NCI-H1105 treated with DMSO at 0.1 percent for 48 hours (cell line): ENCODE measurements at regions not wholly inside any gene's neighbourhood (a gene's known extent, or its start where the extent isn't known, plus 50 kb on each side); places are given as distances from the start of the nearest gene placed in this dataset.

Source experiments
- DNase-seq: peaks from one replicate; lab custom pipeline; 2025; lab: John Stamatoyannopoulos, UW

GRCh38 chr14:86897704-86898513, 1095.1 kb downstream of the GALC start:
- DNase-seq = no peak

DNA sequence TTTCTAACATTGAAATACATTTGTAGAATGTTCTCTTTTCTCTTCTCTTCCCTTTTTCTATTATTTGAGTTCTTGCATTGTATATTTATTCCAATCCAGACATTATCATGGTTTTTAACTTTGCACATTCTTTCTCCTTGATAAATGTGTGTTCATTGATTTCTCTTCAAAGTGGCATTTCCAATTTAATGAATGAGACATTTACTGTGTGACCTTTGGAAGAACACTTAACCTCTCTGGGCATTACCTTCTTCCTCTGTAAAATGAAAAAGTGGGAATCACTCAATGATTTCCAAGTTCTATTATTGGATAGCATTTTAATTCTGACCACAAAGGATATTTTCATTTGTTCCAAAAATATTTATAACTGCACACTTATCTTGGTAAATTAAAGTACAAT, 1095.8 kb downstream of the GALC start:
- DNase-seq = no peak

DNA sequence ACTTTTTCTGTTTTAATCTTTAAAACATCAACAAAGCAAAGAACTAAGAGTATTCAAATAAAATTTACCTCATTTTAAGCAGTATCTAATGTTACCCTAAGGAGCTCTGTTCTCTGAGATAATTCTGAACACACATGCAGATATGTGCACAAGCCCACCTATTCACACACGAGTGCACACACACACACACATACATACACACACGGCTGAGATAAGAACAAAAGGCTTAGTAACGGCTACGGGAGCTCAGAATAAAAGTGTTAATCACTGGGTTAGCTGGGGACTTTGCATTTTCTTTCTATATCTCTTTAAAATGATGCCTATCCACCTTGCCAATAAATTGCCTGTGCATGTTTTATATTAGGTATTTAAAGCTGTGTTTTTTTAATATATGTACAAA, 1096.3 kb downstream of the GALC start:
- no peak for DNase-seq

DNA sequence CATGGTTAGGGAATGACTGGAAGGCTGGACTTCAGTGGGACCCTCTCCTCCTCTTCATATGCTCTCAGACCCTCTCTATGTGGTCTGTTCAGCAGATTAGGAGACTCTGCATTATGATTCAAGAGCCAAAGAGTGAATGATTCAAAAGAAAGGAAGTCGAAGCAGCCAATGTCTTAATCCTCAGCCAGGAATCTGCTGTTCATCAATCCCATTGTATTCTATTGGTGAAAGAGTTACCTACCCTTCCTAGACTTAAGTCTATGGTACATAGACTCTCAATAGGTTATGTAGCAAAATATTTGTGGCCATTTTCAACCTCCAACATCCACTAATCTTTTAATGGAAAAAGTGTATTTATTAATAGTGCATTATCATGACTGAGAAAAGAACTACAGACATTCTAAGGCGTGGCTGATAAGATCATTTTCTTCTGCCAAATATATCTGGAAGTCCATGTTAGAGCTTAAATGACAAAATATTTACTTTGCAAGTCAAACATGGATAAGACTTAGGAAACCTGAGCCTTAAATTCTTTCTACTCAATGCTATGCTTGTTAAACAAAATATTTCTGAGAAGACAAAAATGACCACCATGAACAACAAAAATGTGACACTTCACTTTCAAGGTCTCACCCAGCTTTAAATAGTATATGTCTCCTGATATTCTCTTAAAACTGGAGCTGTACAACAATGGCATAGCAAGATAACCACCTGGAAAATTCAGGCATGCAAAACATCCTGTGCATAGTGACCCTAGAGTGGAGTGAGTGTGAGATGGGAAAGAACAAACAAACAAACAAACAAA, 1100.6 kb downstream of the GALC start:
- DNase-seq = peak; percentile 19

DNA sequence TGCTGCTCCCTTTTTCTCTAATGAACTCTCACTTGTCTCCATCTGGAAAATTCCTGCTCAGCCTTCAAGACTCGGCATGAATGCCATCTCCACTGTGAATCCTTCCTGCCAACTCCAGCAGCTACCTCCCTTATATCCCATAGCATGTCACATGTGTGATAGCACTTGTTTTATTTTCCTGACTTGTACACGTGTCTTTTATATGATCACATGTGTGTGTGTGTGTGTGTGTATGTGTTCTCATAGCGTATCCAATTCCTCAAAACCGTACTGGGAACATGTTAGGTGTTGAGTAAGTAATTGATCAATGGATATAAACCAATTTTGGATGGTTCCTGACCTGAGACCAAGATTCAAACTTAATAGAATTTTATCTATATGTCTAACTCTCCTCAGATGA, 1107.7 kb downstream of the GALC start:
- no peak for DNase-seq

GRCh38 chr14:86884498-86884897, 1108.5 kb downstream of the GALC start:
- no peak for DNase-seq

GRCh38 chr14:86882818-86883217, 1110.2 kb downstream of the GALC start:
- DNase-seq = no peak

DNA sequence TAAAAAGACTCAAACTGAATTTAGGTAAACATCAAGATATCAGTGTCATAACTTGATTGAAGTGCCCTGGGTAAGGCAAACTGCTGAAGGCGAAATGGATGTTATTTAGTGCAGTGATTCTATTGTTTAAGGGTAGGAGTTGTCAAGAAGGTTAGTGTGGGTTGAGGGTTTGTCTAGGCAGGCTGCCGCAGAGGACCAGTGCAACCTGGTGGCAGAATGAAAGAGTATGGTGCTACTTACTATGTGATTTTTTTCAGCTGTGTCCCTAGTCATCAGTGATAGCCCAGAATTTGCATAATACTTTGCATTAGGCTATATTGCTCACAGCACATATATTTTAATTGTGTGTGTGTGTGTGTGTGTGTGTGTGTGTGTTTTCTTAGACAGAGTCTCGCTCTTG, 1127.0 kb downstream of the GALC start:
- no peak for DNase-seq

- no peak for DNase-seq
Observed at GRCh38 chr14:86858591-86858990, 1134.4 kb downstream of the GALC start.

DNA sequence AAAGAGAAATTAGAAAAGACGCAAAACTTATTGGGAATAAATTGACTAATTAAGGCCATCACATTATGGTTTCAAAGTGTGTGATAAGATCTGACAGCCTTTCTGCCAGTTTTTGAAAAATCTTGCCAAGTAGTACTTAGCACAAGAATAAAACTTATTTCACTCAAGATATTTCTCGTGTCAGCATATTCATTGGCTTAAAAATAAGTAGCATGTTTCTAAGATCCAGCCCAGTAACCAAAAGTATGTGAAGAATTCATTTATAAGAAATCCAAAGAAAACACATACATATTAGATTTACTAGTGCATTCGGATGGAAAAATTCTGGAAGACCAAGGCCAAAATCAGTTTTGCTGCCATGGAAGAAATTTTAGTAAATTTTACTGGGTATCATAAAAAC, 1135.0 kb downstream of the GALC start:
- no peak for DNase-seq

- DNase-seq = no peak
Observed at GRCh38 chr14:86852530-86852929, 1140.5 kb downstream of the GALC start.

- DNase-seq = no peak
Observed at GRCh38 chr14:86847140-86847539, 1145.8 kb downstream of the GALC start.

DNA sequence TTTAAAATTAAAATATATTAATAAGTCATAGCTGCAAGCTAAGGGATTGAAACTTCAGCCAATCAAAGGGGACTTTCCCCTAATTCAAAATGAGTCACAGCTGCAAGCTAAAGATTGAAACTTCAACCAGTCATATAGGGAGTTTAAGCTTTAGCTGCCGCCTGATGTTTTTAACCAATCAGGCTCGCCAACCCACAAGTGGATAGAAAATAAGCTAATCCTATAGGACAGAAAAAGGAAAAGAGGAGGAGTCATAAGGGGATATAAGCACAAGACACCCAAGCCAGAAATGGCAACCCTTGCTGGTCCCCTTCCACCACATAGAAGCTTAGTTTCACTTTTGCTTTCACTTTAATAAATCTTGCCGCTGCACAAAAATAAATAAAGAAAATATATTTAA, 1154.6 kb downstream of the GALC start:
- DNase-seq = no peak

DNA sequence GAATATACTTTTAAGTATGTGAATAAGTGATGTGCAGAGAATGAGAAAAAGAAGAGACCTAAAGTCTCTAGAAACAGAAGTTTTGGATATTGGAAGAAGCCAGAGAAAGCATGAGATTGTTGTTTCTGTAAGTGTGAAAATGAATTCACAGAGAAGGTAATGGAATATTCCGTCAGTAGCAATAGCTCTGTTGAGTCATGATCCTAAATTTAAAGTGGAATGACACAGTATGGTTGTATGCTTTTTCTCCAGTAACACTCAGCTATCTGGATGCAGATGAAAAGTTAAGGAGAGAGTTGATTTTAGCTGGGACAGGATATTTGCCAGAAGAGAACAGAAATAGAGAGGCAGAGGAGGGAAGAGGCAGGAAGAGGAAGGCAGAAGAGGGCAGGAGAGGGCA, 1166.3 kb downstream of the GALC start:
- no peak for DNase-seq

- DNase-seq = no peak
Observed at GRCh38 chr14:86824167-86824566, 1168.8 kb downstream of the GALC start.

GRCh38 chr14:86823581-86823980, 1169.4 kb downstream of the GALC start:
- no peak for DNase-seq

DNA sequence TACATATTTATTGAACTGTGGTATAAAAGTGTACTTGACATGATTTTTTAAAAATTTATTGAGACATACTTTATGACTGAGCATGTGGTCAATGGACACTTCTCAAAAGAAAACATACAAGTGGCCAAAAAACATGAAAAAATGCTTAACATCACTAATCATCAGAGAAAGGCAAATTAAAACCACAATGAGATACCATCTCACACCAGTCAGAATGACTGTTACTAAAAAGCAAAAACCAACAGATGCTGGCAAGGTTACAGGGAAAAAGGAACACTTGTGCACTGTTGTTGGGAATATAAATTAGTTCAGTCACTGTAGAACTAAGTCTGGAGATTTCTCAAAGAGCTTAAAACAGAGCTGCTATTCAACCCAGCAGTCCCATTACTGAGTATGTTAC, 1177.6 kb downstream of the GALC start:
- no peak for DNase-seq

GRCh38 chr14:86802726-86803125, 1190.3 kb downstream of the GALC start:
- no peak for DNase-seq

- DNase-seq = peak; percentile 73
Observed at GRCh38 chr14:86799244-86799647, 1193.7 kb downstream of the GALC start.

DNA sequence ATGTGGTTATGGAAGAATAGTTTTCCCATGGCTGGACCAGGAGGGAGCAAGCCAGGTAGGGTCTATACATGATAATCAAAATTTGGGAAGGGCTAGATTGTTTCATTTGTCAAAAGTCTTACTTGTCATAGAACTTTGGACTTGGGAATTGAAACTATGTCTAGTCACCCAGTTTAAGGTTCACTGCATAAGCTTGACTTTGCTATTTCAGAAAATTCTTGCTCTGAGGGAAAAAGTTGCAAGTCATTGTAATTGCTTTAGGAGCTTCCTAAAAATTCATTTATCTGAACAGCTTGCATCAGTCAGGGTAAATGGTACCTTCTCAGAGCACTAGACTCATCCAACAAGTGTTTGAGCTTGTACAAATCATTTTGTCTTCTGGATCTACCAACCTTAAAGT, 1194.7 kb downstream of the GALC start:
- no peak for DNase-seq

DNA sequence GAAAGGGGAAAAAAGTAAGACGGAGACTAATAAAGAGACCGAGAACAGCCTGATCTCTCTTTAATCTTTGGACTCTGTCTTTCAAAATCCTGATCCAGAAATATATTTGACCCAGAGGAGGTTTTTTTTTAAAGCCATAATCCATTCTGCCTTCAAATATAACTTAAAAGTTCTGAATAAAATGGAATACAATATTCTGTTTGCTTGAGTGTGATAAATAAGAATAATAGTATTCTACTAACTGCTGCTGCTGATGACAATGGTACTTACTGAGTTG, 1196.0 kb downstream of the GALC start:
- DNase-seq = no peak

DNA sequence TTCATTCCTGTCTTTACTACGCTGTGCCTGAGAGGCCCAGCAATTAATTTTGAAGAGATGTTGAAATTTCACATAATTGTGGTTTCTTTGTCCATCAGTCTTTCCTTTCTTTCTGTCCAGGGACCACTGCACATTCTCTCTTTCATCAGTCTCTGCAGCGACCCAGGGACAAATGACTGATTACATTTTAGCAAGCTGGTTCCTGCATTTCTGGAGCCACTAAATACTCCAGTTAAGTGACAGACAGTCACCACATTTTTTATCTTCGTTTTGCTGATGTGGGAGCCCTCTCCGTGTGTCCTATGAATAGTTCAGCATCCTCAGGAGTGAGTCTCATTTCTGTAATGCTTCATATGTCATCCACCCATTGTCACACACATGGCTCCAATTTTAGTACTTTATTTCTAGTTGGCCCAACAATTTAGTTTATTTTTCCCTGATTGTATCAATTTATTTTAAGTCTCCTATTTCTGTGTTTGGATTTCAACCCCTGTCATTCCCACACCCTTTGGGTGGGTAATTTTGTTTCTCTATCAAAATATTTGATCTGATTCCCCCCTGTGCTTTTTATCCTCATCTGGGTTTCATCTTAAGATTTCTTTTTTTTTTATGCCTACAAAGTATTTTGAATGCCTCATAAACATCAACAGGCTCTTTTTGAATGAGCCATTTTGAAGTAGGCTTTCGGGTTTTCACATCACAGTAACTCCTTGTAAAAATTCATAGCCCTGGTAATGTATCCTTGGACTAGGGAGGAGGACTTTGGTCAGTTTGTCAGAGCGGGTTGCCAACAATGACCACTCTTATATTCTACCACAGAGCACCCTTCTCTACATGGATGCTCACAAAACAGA, 1196.5 kb downstream of the GALC start:
- DNase-seq = no peak

DNA sequence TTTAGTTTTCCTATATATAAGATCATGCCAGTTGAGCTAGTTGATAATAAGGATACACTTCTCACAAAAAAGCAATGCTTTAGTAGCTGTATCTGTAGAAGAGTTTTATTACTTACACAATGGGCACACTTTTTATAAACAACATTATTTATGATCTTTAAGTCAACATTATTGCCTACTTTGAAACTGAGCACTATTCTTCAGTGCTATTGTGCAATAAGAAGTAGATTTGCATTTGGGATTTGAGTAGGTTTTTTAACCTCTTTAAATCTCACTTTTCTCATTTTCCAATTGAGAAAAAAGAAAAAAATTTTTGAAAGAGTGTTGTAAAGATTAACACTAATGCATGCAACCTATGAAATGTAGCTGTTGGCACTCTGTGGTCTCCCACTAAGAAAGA, 1198.3 kb downstream of the GALC start:
- DNase-seq = no peak
